Esophagus (tissue), 2 donors: ENCODE measurements at regions not wholly inside any gene's neighbourhood (a gene's known extent, or its start where the extent isn't known, plus 50 kb on each side); places are given as distances from the start of the nearest gene placed in this dataset.
"Not testable (repeated sequence)": the region's sequence is repeated elsewhere in the genome, so short reads cannot be mapped to it uniquely, and the experiment has no call there.

Experiments
- H3K27ac ChIP-seq, 2 donors: one replicate each; pipeline ENCODE4 v1.5.1; 2013; ENCODE audit warnings: low read depth in 2 of 2, mild to moderate bottlenecking in 2 of 2, inconsistent platforms in 1 of 2, low read length in 1 of 2, moderate library complexity in 1 of 2
- H3K27me3 ChIP-seq, 2 donors: one replicate each; pipeline ENCODE4 v1.6.1; 2013; ENCODE audit warnings: low read length in 2 of 2, control low read depth in 1 of 2, mild to moderate bottlenecking in 1 of 2; ENCODE audit not compliant: insufficient read depth in 2 of 2, control insufficient read depth in 1 of 2
- H3K36me3 ChIP-seq, 2 donors: one replicate each; pipeline ENCODE4 v1.6.1; 2013; ENCODE audit warnings: low read length in 1 of 2; ENCODE audit not compliant: control insufficient read depth in 2 of 2, insufficient read depth in 2 of 2
- H3K4me1 ChIP-seq, 2 donors: one replicate each; pipeline ENCODE4 v1.6.1; 2013; ENCODE audit warnings: low read length in 1 of 2; ENCODE audit not compliant: control insufficient read depth in 2 of 2, insufficient read depth in 2 of 2
- H3K4me3 ChIP-seq, 2 donors: one replicate each; pipeline ENCODE4 v1.5.1; 2013; ENCODE audit warnings: low read length in 2 of 2, mild to moderate bottlenecking in 2 of 2, low read depth in 1 of 2, moderate library complexity in 1 of 2
- H3K9me3 ChIP-seq, 2 donors: one replicate each; pipeline ENCODE4 v1.6.1; 2013; ENCODE audit warnings: mild to moderate bottlenecking in 2 of 2, low read depth in 1 of 2, low read length in 1 of 2, moderate library complexity in 1 of 2; ENCODE audit not compliant: control insufficient read depth in 2 of 2, insufficient read depth in 1 of 2
- WGBS, 2 donors: extraction: QIAGEN DNeasy Blood & Tissue Kit; methylation state at CpG; one replicate each; pipeline ENCODE4 v1.1.7; 2013; 5-methylcytosine and 5-hydroxymethylcytosine counted together
- donor health status: healthy with polysubstance abuse.
- donor health status: Bipolar disorder and iron deficiency.

DNA sequence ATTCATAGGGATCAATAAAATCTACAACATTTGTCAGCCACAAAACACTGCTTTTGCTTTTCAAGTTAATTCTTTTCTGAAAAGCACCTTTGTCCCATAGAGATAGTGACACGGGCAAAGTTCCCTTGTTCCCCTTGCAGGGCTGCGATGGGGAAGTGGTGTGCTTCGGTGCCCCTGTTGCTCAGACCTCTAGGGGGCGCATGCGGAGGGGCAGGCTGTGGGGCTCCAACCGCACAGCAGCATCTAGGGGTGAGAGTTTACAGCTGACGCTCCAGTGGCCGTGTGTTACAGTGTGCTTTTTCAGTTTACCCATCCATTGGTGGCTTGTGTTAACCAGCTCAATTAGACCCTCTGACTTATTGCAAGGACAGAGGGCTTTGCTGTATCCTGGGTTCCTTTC is 1432.2 kb upstream of the ACVR2A start:
- Histone ChIP-seq H3K27me3 (no peaks in the 10 kb centered on the region), H3K4me3 (no peak overlapping the region), H3K36me3 (no peaks in the 10 kb centered on the region), H3K4me1 (no peaks in the 10 kb centered on the region), H3K27ac (no peak overlapping the region), H3K9me3 (no peaks in the 10 kb centered on the region)
- 80 to 93% methylated on average over 8 of the region's 8 CpGs for WGBS, 2 donors

DNA sequence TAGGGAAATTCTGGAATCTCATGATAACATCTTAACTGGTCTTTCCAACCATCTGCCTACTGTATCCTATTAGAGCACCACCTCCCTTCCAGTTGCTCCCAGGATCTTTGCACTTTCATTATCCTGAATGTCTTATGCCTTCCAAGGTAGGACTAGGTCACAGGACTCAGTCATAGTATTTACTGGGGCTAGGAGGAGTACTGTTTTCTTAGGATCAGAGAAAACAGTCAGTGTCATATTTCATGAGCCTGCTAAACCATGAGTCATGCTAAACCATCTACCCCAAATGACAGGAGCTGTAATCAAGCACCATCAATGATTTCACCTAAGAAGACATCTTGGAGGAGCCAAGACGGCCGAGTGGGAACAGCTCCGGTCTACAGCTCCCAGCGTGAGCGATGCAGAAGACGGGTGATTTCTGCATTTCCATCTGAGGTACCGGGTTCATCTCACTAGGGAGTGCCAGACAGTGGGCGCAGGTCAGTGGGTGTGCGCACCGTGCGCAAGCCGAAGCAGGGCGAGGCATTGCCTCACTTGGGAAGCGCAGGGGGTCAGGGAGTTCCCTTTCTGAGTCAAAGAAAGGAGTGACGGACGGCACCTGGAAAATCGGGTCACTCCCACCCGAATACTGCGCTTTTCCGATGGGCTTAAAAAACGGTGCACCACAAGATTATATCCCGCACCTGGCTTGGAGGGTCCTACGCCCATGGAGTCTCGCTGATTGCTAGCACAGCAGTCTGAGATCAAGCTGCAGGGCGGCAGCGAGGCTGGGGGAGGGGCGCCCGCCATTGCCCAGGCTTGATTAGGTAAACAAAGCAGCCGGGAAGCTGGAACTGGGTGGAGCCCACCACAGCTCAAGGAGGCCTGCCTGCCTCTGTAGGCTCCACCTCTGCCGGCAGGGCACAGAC is 1439.2 kb upstream of the ACVR2A start:
- H3K36me3 ChIP-seq, H3K4me1 ChIP-seq, H3K27me3 ChIP-seq, H3K9me3 ChIP-seq, H3K4me3 ChIP-seq, H3K27ac ChIP-seq: not testable (repeated sequence)
- 88 to 91% methylated on average over 27 to 30 of the region's 30 CpGs for WGBS, 2 donors

DNA sequence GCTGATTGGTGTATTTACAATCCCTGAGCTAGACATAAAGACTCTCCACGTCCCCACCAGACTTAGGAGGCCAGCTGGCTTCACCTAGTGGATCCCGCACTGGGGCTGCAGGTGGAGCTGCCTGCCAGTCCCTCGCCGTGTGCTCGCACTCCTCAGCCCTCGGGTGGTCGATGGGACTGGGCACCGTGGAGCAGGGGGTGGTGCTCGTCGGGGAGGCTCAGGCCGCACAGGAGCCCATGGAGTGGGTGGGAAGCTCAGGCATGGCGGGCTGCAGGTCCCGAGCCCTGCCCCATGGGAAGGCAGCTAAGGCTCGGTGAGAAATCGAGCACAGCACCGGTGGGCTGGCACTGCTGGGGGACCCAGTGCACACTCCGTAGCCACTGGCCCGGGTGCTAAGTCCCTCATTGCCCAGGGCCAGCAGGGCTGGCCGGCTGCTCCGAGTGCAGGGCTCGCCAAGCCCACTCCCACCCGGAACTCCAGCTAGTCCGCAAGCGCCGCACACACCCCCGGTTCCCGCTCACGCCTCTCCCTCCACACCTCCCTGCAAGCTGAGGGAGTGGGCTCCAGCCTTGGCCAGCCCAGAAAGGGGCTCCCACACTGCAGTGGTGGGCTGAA is 1441.2 kb upstream of the ACVR2A start:
- H3K27me3 ChIP-seq, H3K36me3 ChIP-seq, H3K4me3 ChIP-seq, H3K4me1 ChIP-seq, H3K27ac ChIP-seq, H3K9me3 ChIP-seq: not testable (repeated sequence)
- WGBS, 2 donors: 95 to 96% methylated on average over 25 to 28 of the region's 28 CpGs

DNA sequence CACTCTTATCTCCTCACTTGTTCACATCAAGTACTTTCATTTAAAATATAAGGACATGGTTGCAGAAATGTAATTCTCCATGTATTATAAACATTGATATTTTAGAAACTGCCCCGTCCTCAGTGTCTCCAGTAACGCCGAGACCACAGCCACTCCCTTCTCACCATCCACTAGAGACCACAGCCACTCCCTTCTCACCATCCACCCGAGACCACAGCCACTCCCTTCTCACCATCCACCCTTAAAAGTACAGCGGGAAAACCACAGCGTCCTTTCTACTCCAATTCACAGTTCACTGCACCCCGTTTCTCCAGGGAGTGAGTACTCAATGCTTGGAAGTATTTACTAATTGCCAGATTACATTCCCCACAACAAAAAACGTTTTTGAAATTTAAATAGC is 1452.2 kb upstream of the ACVR2A start:
- Histone ChIP-seq H3K4me3 (no peak overlapping the region), H3K27me3 (no peaks in the 10 kb centered on the region), H3K4me1 (no peaks in the 10 kb centered on the region), H3K9me3 (no peaks in the 10 kb centered on the region), H3K36me3 (no peaks in the 10 kb centered on the region), H3K27ac (no peak overlapping the region)
- WGBS, 2 donors: 66 to 71% methylated on average over 8 of the region's 8 CpGs

DNA sequence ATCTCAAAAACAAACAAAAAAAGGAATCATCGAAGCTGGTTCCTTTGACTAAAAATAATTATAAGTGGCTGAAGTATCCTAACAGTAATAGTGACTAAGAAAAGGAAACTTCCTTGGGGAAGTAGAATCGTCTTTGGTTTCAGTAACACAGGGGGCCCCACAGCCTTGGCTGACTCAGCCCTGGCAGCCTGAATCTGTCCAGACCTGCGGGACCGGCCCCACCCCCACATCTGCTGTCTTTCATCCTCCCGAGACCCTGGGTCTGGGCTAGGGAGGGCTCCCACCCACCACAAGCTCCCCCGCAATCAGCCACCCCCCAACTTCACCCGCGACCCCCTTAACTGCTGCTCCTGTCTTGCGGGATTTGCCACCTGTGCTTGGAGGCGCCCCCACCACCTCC is 1452.6 kb upstream of the ACVR2A start:
- no peaks in the 10 kb centered on the region for H3K4me1 ChIP-seq
- H3K9me3 ChIP-seq: no peaks in the 10 kb centered on the region
- no peak overlapping the region for H3K4me3 ChIP-seq
- WGBS, 2 donors: 74 to 90% methylated on average over 10 of the region's 10 CpGs
- no peaks in the 10 kb centered on the region for H3K36me3 ChIP-seq
- no peak overlapping the region for H3K27ac ChIP-seq
- no peaks in the 10 kb centered on the region for H3K27me3 ChIP-seq

DNA sequence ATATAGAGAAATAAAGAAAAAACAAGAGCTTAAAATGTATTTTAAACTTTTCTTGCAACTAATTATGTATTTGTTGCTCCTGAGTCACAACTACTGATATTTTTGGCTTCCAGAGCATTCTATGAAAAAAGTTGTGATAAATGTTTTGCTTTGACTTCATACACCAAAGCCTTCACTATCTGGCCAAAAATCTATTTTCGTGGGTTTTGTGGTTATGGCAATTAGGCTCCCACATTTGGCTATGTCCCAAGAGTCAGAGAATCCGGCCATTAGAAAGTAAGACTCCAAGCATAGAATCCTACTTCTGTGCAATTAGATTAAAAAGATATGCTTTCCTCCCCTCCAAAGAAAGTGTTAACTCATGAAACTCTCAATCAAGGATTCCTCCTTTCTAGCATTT is 1456.1 kb upstream of the ACVR2A start:
- Histone ChIP-seq H3K36me3 (no peaks in the 10 kb centered on the region), H3K4me3 (no peak overlapping the region), H3K4me1 (no peaks in the 10 kb centered on the region), H3K27ac (no peak overlapping the region), H3K27me3 (no peaks in the 10 kb centered on the region), H3K9me3 (no peaks in the 10 kb centered on the region)
- 38 to 52% methylated on average over 2 of the region's 2 CpGs for WGBS, 2 donors

DNA sequence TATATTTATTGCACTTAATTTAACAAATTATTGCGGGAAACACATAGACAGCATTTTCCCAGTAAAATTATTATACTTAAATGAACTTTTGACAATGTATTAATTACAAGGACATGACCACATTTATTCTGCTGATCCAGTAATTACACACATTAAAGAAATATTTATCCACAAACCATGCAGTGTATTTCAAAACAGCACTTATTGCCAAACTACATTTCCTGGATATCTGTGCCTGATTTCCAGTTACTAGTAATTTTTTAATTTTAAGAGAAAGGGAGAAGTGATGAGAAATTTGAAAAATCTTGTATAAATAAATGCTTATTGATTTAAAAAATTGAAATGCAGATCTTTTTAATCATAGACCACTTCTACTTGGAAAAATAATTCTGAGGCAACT is 1458.7 kb upstream of the ACVR2A start:
- H3K27ac ChIP-seq: no peak overlapping the region
- no peaks in the 10 kb centered on the region for H3K36me3 ChIP-seq
- H3K9me3 ChIP-seq: no peaks in the 10 kb centered on the region
- no peaks in the 10 kb centered on the region for H3K27me3 ChIP-seq
- H3K4me3 ChIP-seq: no peak overlapping the region
- 66 to 80% methylated on average over 1 of the region's 1 CpG for WGBS, 2 donors
- H3K4me1 ChIP-seq: no peaks in the 10 kb centered on the region

DNA sequence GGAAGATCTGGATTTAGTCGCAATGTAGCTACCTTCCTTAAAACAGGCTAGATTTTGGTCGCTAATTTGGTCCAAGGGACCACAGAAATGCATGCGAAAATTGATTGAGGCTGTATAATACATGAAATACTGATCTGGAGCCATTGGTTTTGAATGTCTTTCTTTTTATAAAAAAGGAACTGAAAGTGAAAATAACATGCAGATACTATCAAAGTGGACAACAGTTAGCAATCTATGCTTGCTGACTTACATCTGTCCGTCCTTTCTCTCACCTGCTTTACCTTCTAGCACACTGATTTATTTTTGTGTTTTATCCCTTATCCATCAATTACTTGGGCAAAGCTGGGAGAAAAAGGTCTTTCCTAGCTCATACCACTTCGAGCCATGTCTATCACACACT is 1459.8 kb upstream of the ACVR2A start:
- no peaks in the 10 kb centered on the region for H3K27me3 ChIP-seq
- 78 to 82% methylated on average over 5 of the region's 5 CpGs for WGBS, 2 donors
- no peaks in the 10 kb centered on the region for H3K9me3 ChIP-seq
- no peak overlapping the region for H3K4me3 ChIP-seq
- H3K4me1 ChIP-seq: no peaks in the 10 kb centered on the region
- H3K27ac ChIP-seq: no peak overlapping the region
- no peaks in the 10 kb centered on the region for H3K36me3 ChIP-seq

DNA sequence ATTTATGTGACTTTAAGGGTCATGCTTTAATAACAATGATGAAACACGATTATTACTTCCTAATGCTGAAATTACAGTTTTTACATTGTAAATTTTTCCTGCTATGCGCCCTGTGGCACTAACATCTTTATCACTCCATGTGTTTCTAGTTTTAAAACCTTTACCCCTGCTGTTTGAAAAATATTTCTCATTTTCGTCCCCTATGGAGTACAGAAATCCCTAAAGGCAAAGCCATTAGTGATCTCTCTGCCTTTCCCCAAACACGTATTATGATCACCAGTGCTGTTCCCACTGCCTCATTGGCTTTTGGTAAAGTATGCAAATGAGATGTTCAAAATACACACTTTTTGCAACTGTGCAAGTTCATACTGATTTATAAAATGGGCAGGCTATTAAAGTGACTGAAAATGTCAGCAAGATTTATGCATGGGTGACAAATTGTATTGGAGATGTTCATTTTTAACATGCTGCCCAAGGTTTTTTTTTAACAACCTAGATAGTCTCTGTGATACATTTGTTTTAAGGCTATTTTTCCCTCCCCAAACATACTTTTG is 1468.2 kb upstream of the ACVR2A start:
- H3K36me3 ChIP-seq: no peaks in the 10 kb centered on the region
- H3K27ac ChIP-seq: no peak overlapping the region
- H3K4me3 ChIP-seq: no peak overlapping the region
- H3K9me3 ChIP-seq: no peaks in the 10 kb centered on the region
- no peaks in the 10 kb centered on the region for H3K27me3 ChIP-seq
- 75 to 78% methylated on average over 4 of the region's 4 CpGs for WGBS, 2 donors
- no peaks in the 10 kb centered on the region for H3K4me1 ChIP-seq
